ENCODE measurements at regions not wholly inside any gene's neighbourhood (a gene's known extent, or its start where the extent isn't known, plus 50 kb on each side); places are given as distances from the start of the nearest gene placed in this dataset.

DNA sequence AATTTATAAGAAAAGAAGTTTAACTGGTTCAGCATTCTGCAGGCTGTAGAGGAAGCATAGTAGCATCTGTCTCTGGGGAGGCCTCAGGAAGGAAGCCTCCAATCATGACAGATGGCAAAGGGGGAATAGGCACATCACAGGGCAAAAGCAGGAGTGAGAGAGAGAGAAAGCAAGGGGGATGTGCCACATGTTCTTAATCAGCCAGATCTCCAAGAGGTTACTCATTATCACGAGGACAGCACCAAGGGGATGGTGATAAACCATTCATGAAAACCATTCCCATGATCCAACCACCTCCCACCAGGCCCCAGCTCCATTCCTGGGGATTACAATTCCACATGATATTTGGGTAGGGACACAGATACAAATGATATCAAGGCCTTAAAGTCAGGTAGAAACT lies 217.5 kb upstream of the TCF21 start:
- TF ChIP-seq CTCF (IDR thresholded peaks at IDR 0.05) (no peak), POLR2A (IDR thresholded peaks at IDR 0.05) (no peak)
